OCI-M1 (cell line): ENCODE measurements at regions not wholly inside any gene's neighbourhood (a gene's known extent, or its start where the extent isn't known, plus 50 kb on each side); places are given as distances from the start of the nearest gene placed in this dataset.

Experiments
- DNase-seq: peaks from one replicate; lab custom pipeline; 2025; lab: John Stamatoyannopoulos, UW

DNA sequence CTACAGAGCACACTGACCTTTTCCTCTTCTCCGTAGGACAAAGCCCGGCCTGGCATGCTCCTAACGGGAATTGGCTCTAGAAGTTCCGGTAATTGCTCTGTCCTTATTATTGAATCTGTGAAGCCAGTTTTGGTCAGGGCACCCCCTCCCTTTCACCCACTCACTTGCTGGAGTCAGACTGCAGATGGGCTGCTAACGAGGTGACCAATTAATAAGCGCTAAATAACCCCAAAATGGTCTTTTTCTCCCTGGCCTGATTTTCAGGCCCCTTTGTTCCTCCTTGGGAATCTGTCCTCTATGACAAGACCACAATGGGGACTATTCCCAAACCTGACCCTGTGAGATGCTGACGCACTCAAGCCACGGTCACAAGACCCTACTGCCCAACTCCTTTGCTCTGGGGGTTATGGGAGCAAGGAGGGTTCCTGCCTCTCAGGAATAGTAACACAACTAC is 610.0 kb upstream of the CADM1 start:
- DNase-seq: no peak

DNA sequence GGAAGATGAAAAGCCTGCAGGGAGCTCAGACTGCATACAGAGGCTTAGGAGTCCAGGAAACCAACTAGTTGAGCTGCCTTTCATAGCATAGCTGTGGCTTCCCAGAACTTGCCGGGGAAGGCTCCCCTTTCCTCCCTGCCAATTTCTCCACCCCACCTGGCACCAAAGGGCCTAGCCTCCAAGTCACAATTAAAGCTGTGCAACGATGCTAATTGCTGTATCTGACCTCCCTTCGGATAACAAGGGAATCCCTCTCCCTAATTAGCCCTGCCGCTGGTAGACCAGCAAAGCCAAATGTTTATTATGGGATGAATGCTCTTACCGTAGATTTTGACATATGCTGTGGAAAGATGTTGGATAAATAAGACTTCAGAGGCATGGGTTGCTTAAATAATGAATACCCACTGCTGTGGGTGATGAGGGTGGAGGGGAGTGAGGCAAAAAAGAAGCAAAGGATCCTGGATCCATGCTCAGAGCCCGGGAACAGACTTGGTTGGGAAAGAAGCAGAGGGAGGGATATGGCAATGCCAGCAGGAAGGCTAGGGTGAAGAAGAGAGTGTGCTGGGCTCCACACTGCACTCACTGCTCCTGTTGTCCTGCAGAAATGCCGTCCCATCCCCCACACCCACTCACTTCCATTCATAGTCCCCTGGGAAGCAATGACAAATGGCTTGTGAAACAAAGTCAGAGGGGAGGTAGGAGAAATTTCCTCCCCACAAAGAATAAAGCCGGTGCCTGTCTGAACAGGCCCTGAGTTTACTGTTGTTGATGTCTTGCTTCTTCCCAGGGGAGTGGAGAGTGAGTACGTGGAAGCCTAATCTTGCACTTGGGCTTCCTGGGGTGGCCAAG is 608.1 kb upstream of the CADM1 start:
- no peak for DNase-seq

DNA sequence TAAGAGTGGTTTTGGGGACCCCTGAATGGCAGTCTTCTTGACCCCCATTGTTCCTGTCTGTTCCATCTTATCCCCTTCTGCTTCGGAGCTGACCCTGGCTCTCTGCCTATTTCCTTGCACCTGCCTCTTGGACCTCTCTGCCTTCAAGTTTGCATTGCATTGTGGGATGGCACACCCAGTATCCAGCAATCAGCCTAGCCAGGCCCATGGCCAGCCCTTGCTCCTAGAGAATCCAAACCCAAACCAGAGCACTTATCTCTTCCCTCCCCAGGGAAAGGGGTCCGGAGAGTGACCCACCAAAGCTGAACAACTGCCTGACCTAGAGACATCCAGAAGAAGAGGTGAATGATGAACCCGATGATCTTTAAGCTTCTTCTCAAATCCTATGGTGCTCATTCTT is 607.3 kb upstream of the CADM1 start:
- no peak for DNase-seq

DNA sequence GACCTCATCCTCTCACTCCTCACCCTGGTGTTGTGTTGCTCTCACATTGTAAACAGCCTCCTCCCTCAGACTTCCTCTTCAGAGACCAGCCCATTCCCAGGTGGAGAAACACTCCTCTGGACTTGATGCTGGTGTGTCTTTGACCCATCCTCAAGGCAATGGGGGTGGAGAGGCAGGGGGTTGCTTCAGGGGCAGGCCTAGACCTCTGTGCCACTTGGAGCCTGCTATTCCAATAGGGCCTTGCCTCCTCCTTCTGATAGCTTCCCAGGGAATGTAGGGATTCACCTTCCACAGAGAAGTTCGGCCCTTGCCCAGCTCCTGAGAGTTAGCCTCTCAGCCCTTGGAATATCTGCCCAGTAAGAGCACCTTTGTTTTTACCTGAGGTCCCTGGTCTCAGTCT is 606.6 kb upstream of the CADM1 start:
- no peak for DNase-seq

DNA sequence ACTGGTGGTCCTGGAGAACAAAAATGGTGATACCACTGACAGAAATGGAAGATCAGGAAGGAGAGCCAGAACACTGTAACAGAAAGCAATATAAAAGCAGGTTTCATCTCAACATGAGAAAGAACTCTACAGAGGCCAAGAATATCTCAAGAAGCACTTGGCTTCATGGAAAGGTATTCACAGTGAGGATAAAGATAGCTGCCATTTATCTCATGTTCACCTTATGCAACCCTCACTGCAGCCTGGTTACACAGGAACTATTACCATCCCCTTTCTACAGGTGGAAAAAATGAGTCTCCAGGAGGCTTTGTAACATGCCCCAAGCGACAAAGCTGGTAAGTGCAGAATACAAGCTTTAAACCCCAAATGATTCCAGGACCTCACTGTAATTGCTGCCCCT is 606.1 kb upstream of the CADM1 start:
- DNase-seq: no peak

DNA sequence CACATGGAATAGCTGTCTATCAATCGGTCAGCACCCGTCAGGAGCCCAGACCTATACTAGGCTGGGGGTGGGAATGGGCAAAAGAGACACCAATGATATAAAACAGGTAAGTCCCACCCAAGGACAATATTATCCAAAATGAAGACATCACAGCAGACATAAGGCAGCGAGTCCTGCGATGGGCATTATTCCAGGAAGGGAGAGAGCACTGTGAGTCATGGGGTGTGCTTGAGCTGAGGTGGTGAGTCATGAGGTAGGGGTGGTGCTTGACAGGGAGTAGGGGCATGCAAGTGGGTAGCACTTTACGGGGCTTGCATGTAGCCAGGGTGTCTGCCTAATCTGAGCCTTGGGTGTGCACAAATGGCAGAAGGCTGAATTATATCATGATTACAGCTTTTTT is 605.0 kb upstream of the CADM1 start:
- DNase-seq: no peak

DNA sequence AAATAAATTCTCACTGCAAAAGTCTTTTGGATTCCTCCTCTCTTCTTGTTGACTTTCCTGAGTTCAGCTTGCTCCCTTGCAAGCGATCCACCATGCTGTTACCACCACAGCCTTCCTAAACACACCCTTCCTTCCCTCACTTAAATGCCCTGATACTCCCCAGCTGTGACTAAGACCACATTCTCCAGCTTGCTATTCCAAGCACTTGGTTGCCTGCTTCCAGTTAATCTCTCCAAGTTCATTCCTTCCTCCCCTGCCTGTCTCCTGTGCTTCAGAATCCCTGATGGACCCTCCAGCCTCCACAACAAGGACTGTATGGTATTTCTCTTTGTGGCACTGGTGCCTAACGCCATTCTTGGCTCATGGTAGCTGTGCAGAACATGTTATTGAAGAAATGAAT is 603.9 kb upstream of the CADM1 start:
- no peak for DNase-seq

DNA sequence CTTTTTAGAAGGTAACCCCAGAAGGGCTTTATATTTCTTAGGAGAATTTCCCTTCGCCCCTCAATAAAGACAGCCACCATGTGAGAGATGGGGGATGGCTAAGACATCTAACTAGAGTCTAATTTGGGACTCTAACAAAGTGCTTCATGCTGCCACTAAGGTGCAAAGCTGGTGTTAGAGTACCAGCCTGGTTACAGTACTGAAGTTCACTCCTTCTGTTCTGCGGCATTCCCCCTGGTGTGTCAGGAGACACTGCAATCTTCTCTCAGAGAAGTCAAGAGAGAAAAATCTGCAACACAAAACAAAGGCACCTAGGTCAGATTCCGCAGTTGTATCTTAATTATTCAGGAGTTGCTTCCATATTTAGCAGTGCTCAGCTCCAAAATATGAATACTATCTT is 603.0 kb upstream of the CADM1 start:
- no peak for DNase-seq

DNA sequence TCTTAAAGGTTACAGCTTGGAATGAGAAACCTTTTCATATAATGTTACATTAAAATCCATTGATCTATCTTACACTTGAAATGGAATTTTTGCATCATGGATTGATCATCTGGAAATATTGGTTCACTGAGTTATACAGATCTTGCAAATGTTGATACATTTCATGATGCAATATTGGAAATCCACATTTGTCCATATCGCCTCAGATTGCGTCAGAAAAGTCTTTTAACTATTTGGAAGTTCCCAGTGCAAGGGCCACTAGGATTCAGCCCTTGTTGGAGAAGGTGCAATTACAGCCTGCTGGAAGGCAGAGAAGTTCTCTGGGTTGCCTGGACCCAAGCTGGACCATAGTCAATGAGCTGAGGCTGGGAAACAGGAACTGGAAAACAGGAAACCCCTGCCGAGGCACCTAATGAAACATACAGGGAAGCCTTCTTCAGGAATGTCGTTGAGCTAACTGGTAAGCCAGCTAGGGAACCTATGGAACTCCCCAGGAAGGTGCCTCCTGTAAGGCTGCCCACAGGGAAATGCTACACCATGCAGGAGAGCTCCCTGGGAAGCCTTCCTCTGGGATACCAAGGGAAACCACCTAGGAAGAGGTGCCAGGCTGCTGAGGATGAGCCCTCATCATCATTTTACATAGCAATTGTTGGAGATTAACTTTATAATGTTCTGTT is 600.4 kb upstream of the CADM1 start:
- peak; percentile 12 for DNase-seq

DNA sequence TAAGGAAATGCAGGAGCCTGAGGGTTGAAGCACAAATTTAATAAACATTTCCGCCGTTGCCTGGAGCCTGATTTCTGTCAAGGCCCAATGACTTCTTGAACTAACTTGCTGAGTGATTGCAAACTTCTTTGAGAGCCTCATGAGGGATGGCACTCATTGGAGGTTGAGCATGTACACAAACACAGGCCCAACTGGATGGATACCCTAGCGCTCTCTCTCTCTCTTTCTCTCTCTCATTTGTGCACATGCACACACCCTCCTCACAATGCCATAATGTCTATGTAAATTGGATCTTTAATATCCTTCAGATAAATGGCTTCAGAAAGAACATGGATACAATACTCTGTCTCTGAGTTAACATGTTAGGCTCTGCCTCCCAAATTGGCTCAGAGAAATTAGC is 597.7 kb upstream of the CADM1 start:
- no peak for DNase-seq

DNA sequence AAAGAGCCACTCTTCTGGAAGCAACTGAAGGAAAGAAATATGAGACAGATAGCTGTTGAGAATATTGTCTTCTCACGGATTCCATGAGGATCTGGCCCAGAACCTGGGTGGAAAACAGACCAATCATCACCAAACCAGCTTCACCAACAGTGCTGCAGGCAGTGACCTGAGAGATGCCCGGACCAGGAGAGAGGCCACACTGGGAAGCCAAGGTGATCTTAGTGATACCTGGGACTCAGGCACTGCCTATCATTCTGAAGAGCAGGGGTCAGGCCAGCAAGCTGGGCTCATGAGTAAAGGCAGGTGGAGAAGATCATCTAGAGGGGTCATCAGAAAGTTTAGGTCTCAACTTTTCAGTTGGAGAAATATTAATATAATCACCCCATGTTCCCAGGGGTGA is 595.8 kb upstream of the CADM1 start:
- no peak for DNase-seq

DNA sequence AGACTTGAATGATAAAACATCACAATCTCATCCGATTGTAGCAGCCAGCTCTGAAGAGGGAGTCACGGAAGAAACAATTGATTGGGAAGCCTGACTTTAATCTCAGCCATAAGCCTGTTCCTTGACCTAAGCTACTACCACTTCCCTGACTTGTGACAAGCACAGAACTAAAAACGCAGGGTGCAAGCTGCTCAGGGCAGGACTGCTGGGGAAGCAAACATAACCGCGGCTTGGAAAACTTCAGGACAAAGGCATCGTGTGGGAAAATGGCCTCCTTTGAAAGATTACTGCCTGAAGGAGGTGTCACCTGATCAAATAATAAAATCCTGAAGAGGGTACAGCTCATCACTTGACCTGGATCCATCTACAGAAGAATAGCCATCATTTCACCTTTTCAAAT is 595.3 kb upstream of the CADM1 start:
- DNase-seq: no peak

DNA sequence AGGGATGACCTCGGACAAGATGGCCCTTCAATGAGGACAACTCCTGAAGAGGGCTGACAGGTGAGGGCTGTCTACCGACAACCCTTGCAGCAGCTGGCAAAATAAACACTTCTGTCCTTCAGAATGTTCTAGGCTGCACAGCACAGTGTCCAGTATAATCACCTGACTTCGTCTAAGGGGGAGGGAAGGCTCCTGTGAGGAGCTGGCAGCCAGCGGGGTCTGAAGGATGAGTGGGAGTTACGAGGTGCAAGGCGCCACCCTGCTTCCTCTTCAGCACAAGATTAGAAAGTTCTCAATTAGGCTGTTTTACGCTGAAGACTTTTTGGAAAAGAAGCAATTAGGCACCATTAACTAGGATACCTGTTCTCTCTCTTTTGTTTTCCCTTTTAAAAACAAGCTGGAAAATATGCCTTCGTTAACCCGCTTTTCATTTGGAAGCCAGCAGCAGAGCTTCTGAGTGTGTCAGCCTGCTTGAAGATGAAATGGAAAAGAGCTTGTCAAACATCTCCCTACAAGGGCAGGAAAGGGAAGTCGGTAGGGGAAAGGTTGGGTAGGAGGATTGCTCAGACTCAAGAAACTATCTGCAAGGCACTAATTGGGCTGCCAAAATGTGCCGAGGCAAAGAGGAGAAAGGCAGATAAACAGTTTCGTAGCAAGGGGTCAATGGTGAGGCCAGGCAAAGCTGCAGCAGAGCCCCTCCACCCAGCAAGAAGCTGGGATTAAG is 592.2 kb upstream of the CADM1 start:
- no peak for DNase-seq

DNA sequence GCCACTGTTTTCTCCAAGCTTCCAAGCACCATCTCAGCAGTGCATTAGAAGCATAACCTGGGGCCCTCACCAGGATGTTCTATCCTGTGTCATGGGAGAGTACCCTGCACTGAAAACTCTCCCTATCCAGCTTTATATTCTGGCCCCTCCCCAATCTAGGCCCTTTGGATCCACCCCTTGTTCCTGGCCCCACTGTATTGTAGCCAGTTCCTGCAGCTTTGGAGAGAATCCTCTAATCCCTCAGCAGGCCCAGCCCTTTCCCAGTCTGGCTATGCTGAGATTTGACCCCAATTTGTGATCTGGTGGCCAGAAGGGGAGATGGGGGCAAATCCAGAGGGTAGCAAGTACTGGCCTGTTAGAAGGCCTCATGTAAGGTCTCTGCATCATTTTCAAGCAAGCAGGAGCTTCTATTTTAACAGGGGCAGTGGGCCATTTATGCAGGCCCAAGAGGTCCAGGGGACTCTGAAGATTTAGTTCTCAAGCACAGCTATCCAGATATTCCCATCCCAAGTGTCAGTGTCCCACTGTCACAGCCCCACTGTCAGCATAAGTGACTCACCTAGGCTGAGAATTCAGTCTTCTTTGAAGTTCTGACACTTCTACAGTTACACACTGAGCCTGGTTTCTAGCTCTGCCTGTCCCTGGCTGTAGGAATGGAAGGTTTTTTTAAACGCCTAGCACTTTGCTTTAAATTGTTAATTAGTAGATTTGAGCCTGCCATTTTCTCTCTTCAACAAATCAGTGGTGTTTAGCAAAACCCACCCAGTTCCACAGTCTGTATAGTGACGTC is 589.5 kb upstream of the CADM1 start:
- DNase-seq: no peak

DNA sequence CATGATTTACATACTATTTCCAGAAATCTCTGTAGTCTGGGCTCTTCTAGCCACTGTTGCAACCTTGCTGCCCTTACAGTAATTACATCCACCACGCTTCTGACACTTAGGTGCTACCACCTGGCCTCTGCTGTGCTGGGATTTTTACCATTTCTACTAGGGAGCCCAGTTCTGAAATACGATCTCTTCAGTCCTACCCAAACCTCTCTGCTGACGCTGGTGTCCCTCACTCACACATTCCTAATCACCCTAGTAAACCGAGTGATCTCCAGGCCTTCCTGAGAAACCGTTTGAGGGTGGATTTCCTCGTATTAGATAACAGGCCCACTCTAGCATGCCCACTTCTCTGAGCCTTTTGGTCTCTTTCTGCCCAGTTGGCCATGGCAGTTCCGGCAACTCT is 588.9 kb upstream of the CADM1 start:
- DNase-seq: no peak

DNA sequence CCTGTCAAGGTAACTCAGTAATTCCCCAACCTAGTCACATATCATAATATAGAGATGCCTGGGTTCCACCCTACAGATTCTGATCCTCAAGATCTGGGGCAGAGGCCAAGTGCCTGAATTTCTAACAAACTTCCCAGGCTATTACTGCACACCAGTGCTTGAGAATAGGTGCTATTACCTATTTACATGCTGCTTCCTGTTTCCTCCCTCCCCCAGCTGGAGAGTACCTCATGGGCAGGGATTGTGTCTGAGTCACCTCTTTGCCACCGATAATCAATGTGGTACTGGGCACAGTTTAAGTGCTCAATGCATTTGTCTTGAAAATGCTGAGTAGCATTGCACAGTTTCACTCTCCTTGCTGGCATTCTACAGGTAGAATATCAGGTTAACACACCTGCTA is 582.2 kb upstream of the CADM1 start:
- DNase-seq: no peak

DNA sequence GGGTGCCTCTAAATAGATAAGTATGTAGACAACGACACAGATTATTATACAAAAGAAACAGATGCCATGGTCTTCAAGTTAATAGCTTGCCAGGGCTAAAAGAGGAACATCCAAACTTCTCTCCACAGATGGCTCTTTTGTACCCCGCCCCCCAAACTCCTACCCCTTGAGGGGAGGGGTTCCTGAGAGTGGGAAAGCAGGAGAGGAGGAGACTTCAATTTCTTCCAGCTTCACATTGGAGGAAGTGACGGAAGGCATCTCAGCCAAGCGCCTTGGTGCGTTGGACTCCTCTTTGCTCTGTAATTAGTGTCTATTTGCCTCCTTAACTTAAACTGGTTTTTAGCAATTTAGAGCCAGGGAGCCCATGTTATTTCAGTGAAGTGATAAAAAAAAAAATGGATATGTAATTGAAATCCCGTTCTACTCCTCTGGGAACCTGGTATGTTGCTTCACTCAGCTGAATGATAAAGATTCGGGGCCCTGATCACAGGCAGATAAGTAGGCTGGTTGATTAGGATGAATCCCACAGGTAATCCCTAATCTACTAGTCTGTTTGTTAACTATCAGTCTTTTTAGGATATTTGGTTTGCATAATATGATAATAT is 580.9 kb upstream of the CADM1 start:
- no peak for DNase-seq

DNA sequence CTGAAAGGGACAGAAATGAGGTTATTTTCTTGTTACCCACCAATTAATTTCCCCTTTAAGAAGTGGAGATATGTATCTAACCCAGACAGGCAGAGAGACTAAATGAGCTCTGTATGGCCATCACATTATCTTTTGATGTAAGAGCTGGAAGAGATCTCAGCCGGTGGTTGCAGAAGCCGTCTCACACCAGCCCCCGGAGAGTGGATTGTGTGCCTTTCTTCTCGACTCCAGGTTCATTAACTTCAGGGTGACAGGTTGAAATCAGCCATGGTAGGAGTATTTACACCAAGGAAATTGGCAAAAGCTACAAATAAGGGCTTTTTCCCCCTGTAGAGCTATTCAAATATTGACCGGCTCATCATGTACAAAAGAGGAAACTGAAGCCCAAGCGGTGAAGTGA is 580.3 kb upstream of the CADM1 start:
- DNase-seq: no peak

DNA sequence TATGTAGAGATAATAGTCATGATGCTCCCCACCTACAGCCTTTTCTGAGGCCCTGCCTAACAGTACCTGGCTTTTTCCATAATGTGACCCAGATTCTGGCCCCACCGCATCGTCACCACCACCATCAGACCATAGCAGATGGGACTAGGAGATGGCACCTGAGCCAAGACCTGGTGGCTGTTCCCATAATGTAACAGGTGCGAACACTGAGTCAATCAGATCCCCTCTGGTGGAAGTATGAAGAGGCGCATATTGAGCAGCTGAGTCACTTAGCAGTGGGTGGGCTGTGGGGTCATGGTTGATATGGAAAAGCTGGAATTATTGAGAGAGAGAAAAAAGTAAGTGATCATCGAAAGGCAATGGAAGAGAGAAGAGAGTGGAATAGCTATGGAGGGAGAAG is 578.0 kb upstream of the CADM1 start:
- no peak for DNase-seq

DNA sequence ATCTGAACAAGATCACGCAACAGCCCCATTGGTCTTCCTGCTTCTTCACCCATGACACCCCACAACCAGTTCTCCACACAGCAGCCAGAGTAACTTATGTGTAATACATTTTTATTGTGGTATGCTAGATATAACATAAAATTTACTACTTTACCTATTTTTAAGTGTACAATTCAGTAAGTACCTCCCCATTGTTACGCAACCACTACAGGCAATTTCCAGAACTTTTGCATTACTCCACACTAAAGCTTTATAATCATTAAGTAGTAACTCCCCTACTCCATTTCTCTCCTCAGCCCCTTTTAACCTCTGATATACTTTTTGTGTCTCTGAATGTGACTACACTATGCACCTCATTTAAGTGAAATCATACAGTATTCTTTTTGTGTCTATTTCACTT is 575.4 kb upstream of the CADM1 start:
- DNase-seq: no peak

DNA sequence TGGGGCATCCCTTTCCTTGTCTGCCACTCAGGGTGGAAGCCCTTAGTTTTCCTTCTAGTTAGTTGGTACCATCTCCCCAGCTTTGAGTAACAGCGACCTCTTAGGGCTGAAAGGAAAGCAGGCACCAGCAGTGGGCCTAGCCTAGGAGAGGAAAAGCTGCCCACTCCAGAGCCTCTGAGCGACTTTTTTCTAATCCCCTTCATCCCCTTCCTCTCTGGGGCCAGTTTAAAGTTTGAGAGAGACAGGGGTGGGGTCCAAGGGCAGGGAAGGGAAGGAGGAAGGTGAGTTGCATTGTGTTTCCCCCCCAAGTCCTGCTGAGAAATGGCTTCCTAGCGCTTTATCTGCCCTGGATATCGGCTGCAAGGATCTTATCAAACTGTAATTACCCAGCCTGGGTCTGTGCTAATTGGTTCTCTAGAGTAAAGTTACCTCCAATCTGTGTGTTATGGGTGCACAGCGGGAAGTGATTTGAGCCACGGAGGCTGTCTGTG is 573.9 kb upstream of the CADM1 start:
- no peak for DNase-seq

DNA sequence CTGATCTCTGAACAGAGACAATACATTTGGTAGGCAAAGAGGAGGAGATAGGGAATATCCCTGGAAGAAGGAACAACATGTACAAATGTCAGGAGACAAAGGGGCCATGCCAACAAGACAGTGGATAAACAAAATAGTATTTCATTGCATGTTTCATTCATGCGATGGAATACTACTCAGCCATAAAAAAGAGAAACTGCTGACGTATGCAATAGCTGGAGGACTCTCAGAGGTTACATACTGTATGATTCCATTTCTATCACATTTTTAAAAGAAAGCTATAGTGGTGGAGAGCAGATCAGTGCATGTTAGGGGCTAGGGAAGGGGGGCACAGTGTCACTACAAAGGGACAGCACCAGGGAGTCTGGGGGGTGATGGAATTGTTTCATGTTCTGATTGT is 572.9 kb upstream of the CADM1 start:
- no peak for DNase-seq
